Neural progenitor cell (in vitro differentiated cells): ENCODE measurements at regions not wholly inside any gene's neighbourhood (a gene's known extent, or its start where the extent isn't known, plus 50 kb on each side); places are given as distances from the start of the nearest gene placed in this dataset. TPM values are rescaled to one million over a fixed set of nuclear protein-coding genes. Genes with fewer than 3 reads are reported as not detected.

Source experiments
- DNase-seq: peaks from one replicate; pipeline ENCODE4 v3.0.0-alpha.2; 2016; ENCODE audit warnings: low spot score
- H2AFZ ChIP-seq: fragments of 200-600 bp; sonication (generic); replicated peaks from 2 replicates; pipeline ENCODE4 v1.6.1; 2016; ENCODE audit warnings: antibody characterized with exemption
- H3F3A ChIP-seq: fragments of 200-600 bp; sonication (generic); 2 replicates; pipeline ENCODE4 v1.6.1; 2016; ENCODE audit warnings: antibody characterized with exemption, low read depth
- H3K27ac ChIP-seq: fragments of 200-600 bp; sonication (generic); 2 replicates; pipeline ENCODE4 v1.5.1; 2016; ENCODE audit warnings: mild to moderate bottlenecking
- H3K27me3 ChIP-seq: fragments of 200-600 bp; sonication (generic); 2 replicates; pipeline ENCODE4 v1.6.1; 2016; ENCODE audit warnings: mild to moderate bottlenecking, moderate library complexity
- H3K36me3 ChIP-seq: fragments of 200-600 bp; sonication (generic); 2 replicates; pipeline ENCODE4 v1.5.1; 2016
- H3K4me1 ChIP-seq: fragments of 200-600 bp; sonication (generic); 2 replicates; pipeline ENCODE4 v1.6.1; 2016; ENCODE audit warnings: mixed run types
- H3K4me2 ChIP-seq: fragments of 200-600 bp; sonication (generic); 2 replicates; pipeline ENCODE4 v1.6.1; 2016
- H3K4me3 ChIP-seq: fragments of 200-600 bp; sonication (generic); 2 replicates; pipeline ENCODE4 v1.5.1; 2016
- H3K79me2 ChIP-seq: fragments of 200-600 bp; sonication (generic); 2 replicates; pipeline ENCODE4 v1.6.1; 2016; ENCODE audit warnings: low read depth
- H3K9ac ChIP-seq: fragments of 200-600 bp; sonication (generic); 2 replicates; pipeline ENCODE4 v1.6.1; 2016
- H3K9me3 ChIP-seq: fragments of 200-600 bp; sonication (generic); 2 replicates; pipeline ENCODE4 v1.5.1; 2016; ENCODE audit warnings: low read depth
- H4K20me1 ChIP-seq: fragments of 200-600 bp; sonication (generic); 2 replicates; pipeline ENCODE4 v1.6.1; 2016; ENCODE audit warnings: low read depth
- H3K27ac Mint-ChIP-seq: 3 replicates; pipeline ENCODE4 v1.8.0; 2021; ENCODE audit warnings: mixed read lengths
- H3K27me3 Mint-ChIP-seq: 2 replicates; pipeline ENCODE4 v1.8.0; 2022; ENCODE audit warnings: low read depth, mild to moderate bottlenecking, inconsistent platforms, moderate library complexity, mixed read lengths; ENCODE audit not compliant: insufficient read depth
- H3K36me3 Mint-ChIP-seq: 3 replicates; pipeline ENCODE4 v1.8.0; 2021; ENCODE audit warnings: mixed read lengths
- H3K4me1 Mint-ChIP-seq: 3 replicates; pipeline ENCODE4 v1.8.0; 2021; ENCODE audit warnings: mixed read lengths
- H3K4me3 Mint-ChIP-seq: 3 replicates; pipeline ENCODE4 v1.8.0; 2021; ENCODE audit warnings: mild to moderate bottlenecking, moderate library complexity, mixed read lengths
- H3K9me3 Mint-ChIP-seq: 3 replicates; pipeline ENCODE4 v1.8.0; 2020; ENCODE audit warnings: mixed read lengths
- CTCF ChIP-seq: fragments of 200-600 bp; sonication (generic); IDR thresholded peaks from 2 replicates; pipeline ENCODE4 v1.5.1; 2017; ENCODE audit warnings: antibody characterized with exemption, mild to moderate bottlenecking
- EZH2 ChIP-seq: fragments of 200-600 bp; sonication (generic); IDR thresholded peaks from 2 replicates; pipeline ENCODE4 v1.6.1; 2017; ENCODE audit warnings: antibody characterized with exemption, mild to moderate bottlenecking, moderate library complexity
- EZH2phosphoT487 ChIP-seq: fragments of 200-600 bp; sonication (generic); IDR thresholded peaks from 2 replicates; pipeline ENCODE4 v1.6.1; 2017; ENCODE audit warnings: antibody characterized with exemption
- small RNA-seq: library from RNA; depleted of rRNA; stranded (forward); fragments of <200 nt; gene quantifications from one replicate; pipeline ENCODE3, GENCODE V24; 2015

- H3K4me1 ChIP-seq = peaks cover 12% of the 10 kb centered on the region
- no peak overlapping the region for H3K4me3 ChIP-seq
- DNase-seq = no peak
- no peaks in the 10 kb centered on the region for H3K36me3 ChIP-seq
- H3F3A ChIP-seq = no peaks in the 10 kb centered on the region
- no peaks in the 10 kb centered on the region for H3K79me2 ChIP-seq
- Mint-ChIP-seq H3K27me3 (peaks cover 2% of the 10 kb centered on the region), H3K27ac (peak overlapping the region; percentile 61), H3K9me3 (peaks cover 3% of the 10 kb centered on the region), H3K36me3 (no peaks in the 10 kb centered on the region), H3K4me1 (peaks cover 14% of the 10 kb centered on the region), H3K4me3 (no peak overlapping the region)
- H4K20me1 ChIP-seq = no peaks in the 10 kb centered on the region
- no peak for TF ChIP-seq EZH2phosphoT487
- no peak for TF ChIP-seq EZH2
- TF ChIP-seq CTCF = no peak
- H3K9me3 ChIP-seq = no peaks in the 10 kb centered on the region
- H3K9ac ChIP-seq = no peak overlapping the region
- H3K27me3 ChIP-seq = no peaks in the 10 kb centered on the region
- peak overlapping the region; percentile 51 for H2AFZ ChIP-seq
- H3K4me2 ChIP-seq = no peak overlapping the region
- no peak overlapping the region for H3K27ac ChIP-seq
Observed at GRCh38 chr11:112902361-112903011, 58.7 kb upstream of the NCAM1 start.

DNA sequence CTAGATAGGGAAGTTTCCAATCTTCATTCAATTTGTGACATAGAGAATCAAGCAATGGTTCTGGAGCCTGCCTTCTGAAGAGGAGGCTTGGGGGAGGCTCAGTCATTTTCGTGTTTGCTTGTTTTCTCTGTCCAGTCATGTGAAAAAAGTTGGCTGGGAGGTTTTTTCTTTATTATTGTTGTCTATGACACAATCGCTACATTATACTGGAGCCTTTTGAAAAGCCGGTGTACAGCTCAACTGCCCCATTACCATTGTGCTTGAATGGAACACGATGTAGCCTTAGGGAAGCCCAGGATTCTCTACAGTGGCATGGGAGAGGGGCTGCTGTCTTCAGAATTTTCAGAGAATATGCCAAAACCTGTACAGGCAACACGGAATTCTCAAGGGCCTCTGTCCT lies 57.9 kb upstream of the NCAM1 start:
- H3K9me3 Mint-ChIP-seq = peaks cover 3% of the 10 kb centered on the region
- no peak for TF ChIP-seq CTCF
- TF ChIP-seq EZH2phosphoT487 = no peak
- TF ChIP-seq EZH2 = no peak
- DNase-seq = no peak
- Histone ChIP-seq H3K79me2 (no peaks in the 10 kb centered on the region), H4K20me1 (no peaks in the 10 kb centered on the region), H3K9me3 (no peaks in the 10 kb centered on the region), H3K4me3 (no peak overlapping the region), H3K4me1 (peaks cover 12% of the 10 kb centered on the region), H3K4me2 (no peak overlapping the region), H3K27ac (no peak overlapping the region), H3K9ac (no peak overlapping the region), H3F3A (no peaks in the 10 kb centered on the region), H2AFZ (no peak overlapping the region), H3K27me3 (no peaks in the 10 kb centered on the region), H3K36me3 (no peaks in the 10 kb centered on the region)
- H3K4me1 Mint-ChIP-seq = peaks cover 14% of the 10 kb centered on the region
- peaks cover 2% of the 10 kb centered on the region for H3K27me3 Mint-ChIP-seq
- no peak overlapping the region for H3K4me3 Mint-ChIP-seq
- no peak overlapping the region for H3K27ac Mint-ChIP-seq
- H3K36me3 Mint-ChIP-seq = no peaks in the 10 kb centered on the region

DNA sequence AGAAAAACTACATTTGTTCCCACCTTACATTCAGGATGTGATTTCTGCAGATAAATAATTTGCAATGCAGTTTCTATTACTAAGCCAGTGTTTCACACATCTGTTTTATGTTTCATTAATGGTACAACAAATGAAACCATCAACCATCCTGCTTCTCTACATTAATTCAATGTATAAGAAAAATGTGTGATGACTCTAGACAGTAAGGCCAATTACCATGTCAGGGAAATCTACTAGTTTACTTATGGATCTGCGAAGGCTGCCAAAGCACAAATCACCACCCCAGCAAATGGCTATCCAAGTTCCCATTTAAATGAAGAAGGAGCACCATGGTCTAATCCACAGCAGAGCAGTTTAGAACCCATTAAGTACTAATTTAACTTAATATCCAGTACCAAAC lies 50.1 kb upstream of the NCAM1 start:
- no peak for DNase-seq
- no peaks in the 10 kb centered on the region for H3K27me3 ChIP-seq
- TF ChIP-seq CTCF (no peak), EZH2 (no peak), EZH2phosphoT487 (no peak)
- H3K27ac Mint-ChIP-seq = no peak overlapping the region
- no peaks in the 10 kb centered on the region for H3K9me3 ChIP-seq
- H3F3A ChIP-seq = no peaks in the 10 kb centered on the region
- peaks cover 3% of the 10 kb centered on the region for H3K36me3 Mint-ChIP-seq
- H3K9me3 Mint-ChIP-seq = no peaks in the 10 kb centered on the region
- H3K79me2 ChIP-seq = no peaks in the 10 kb centered on the region
- no peaks in the 10 kb centered on the region for H3K36me3 ChIP-seq
- no peak overlapping the region for H3K9ac ChIP-seq
- H2AFZ ChIP-seq = no peak overlapping the region
- H3K4me3 ChIP-seq = no peak overlapping the region
- peaks cover 3% of the 10 kb centered on the region for H3K4me1 Mint-ChIP-seq
- H3K4me1 ChIP-seq = no peaks in the 10 kb centered on the region
- H3K27me3 Mint-ChIP-seq = peaks cover 6% of the 10 kb centered on the region
- no peaks in the 10 kb centered on the region for H4K20me1 ChIP-seq
- H3K4me2 ChIP-seq = no peak overlapping the region
- H3K27ac ChIP-seq = no peak overlapping the region
- H3K4me3 Mint-ChIP-seq = no peak overlapping the region

Small RNA genes lying in the stretch of these regions (small RNA-seq; reads per million reads assigned to genes)
- not detected for gene RF00477
- gene RNU6-44P = not detected
